OCI-M1 (cell line): ENCODE measurements at regions not wholly inside any gene's neighbourhood (a gene's known extent, or its start where the extent isn't known, plus 50 kb on each side); places are given as distances from the start of the nearest gene placed in this dataset.
"Not testable (repeated sequence)": the region's sequence is repeated elsewhere in the genome, so short reads cannot be mapped to it uniquely, and the experiment has no call there.

ENCODE experiments used
- DNase-seq: peaks from one replicate; lab custom pipeline; 2025; lab: John Stamatoyannopoulos, UW

DNA sequence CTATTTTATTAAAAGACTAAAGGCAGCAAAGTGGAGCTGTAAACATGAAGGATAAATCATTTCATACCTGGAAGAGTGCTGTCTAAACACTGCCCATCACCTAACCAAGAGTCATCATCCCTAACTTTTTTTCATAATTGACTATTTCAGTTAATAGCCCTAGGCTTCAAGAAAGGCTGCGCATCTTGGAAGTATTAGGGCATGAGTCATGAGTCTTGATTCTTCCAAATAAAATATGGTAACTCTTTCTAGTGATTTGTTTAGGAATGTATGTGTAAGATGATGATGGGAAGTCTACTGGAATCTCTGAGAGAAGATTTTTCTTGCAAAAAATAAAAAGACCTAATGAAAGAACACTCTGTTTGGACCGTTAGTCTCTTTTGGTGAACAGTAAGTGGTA, 207.7 kb upstream of the AHR start:
- no peak for DNase-seq

DNA sequence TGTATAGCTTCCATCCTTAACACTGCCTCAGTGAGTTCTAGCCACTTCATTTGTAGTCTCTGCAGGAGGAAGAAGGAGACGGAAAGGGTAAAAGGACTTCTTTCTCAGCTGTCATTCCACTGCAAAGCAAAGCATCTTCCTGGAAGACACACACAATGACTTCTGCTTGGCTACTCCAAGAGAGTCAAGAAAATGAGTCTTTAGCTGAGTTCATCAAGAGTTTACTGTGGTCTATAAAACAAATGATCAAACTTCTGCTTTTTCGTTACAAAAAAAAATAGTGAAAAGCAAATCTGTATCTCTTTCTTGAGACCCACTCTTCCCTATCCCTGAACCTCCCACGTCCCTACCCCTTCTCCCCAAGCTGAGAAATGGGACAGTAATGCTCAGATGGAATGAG, 205.0 kb upstream of the AHR start:
- DNase-seq = no peak

DNA sequence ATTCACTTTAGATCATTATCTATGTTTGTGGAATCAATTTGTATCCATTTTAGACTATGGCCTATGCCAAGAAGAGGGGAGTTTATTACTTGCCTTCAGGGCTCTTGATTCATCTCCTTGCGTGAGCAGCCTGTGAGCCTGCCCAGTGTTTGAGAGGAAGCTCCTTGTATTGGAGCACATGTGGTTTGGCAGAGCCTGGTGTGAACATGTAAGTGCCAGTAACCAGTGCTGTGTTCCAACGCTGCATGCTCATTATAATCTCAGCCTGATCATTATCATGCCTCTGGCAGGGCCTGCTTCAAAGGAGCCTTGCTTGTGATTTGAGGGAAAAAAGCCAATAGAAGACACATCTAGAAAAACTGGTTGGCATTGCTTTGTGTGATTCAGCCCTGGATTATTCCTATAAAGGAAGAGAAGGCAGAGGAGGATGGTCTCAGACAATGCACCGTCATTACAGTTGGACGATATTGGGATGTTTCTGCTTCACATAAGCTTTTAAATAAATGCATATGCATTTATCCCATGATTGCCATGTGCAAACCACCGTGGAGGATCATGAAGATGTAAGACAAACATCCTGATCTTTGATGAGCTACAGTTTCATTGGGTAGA, 203.4 kb upstream of the AHR start:
- DNase-seq = no peak

DNA sequence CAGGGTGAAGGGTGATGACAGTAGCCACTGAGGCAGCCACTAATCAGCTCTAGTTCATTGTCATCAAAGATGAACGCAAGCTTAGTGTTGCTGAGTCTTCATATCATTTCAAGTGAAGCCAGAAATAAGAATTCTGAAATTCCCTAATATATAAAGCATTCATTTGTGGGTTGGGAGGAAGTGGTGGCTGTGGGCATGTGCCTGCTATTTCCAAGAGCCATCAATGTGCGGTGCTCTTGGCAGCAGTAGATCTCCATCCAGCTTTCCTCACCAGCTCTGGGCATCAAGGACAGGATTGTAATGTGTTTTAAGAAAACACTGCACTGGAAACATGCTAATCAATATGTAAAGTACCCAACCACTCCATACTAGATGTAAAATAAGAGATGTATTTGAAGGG, 202.5 kb upstream of the AHR start:
- no peak for DNase-seq

DNA sequence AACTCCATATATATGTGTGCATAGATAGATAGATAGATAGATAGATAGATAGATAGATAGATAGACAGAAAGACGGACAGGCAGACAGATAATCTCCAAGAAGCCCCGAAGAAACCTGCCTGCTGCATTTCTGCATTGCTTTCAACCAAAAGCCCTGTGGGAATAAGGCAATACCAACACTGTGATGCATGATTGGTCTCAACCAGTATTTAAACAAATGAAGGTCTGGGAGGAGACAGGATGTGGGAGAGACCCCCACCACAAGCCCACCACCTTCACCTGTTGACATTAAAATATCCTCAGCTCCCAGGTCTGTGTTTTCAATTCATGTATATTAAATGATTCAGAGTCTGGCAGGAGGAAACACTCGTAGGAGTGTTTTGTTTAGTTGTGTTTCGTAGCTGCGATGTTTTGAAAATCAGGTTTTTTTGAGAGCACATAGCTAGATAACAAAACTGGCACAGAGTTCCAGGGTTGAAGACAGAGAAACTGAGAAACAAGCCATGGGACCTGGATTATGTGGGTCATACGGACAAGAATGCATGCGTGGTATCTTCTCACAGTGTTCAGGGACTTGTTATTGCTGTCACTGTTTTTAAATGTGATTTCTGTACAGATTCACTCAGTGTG, 200.7 kb upstream of the AHR start:
- no peak for DNase-seq

DNA sequence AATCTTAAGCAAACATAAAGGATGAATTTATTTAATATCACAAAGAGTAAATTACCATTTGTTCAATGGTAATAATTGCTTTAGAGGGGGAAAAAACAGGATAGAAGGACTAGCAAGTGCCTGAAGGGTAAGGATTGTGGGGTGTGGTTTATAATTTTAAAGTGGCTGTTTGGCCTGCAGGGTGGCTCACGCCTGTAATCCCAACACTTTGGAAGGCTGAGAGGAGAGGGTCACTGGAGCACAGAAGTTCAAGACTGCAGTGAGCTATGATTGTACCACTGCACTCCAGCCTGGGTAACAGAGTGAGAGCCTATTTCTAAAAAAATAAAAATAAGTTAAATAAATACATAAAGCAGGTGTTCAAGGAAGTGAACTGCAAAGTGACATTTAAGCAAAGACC, 199.9 kb upstream of the AHR start:
- no peak for DNase-seq

DNA sequence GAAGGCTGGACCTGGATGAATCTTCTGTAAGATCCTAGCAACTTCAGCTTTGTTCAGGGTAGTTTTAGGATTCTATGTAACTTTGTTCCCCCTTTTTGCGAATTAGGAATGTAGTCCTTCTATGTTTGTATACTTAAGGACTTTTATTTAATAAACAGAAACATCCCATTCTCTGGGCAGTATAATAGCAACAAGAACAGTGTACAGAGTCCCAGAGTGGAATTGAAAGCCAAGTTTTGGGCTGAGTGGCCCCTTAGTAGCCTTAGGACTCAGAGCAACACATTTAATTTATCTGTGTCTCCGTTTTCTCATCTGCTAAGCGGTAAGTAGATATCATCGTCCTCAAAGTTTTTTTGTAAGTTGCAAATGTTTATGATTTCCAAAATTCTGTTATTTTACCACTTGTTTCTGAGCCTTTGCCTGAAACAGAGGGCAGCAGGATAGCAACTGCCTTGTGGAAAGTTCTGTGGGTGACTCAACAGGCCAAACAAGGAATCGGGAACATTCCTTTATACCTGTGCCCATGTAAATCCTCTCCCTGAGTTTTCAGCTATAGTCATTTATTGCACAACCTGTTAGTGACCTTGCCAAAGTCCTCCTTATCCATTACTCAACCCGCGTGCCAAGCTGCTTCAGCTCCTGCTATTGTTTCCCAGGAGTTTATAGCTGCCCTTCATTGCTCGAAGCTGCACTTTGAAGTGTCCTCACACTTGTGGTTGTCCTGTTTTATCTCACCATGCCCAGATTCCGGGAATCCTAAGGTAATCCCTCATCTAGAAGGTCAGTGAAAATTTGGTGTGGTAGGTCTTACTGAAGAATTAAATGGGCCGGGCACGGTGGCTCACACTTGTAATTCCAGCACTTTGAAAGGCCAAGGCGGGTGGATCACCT, 199.1 kb upstream of the AHR start:
- DNase-seq = no peak

DNA sequence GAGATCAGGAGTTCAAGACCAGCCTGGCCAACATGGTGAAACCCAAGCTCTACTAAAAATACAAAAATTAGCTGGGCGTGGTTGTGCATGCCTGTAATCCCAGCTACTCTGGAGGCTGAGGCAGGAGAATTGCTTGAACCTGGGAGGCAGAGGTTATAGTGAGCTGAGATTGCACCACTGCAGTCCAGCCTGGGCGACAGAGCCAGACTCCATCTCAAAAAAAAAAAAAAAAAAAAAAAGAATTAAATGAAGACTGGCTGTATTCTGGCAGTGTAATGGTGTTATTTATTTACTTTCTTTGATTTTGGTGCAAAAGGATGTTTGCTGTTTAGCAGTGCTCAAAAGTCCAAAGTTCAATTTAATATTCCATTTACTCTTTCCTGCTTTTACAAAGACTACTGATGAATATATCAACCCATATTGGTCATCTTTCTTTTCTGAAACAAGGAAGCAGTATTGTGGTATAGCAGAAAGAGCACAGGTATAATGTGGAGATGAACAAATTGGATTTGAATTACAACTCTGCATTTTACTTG, 198.4 kb upstream of the AHR start:
- not testable (repeated sequence) for DNase-seq

DNA sequence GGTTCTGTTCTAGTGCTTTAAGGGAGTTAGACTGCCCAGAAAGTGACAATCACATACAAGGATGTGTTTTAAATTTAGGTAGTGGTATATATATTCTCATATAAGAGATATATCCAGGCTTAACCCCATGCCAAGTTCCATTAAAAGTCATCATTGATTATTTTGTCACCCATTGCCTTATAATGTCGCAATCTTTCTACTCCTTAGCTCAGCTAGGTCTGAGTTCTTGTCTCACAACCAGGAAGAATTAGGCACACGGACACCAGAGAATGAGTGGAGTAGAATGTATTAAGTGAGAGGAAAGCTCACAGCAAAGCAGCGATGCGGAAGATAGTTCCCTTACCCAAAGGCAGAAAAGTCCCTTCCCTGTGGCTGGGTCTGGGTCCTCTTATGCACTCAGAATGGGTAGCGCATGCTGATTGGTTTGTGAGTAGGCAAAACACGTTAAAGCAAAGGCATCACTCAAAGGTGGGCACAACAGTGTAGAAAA, 197.2 kb upstream of the AHR start:
- no peak for DNase-seq

DNA sequence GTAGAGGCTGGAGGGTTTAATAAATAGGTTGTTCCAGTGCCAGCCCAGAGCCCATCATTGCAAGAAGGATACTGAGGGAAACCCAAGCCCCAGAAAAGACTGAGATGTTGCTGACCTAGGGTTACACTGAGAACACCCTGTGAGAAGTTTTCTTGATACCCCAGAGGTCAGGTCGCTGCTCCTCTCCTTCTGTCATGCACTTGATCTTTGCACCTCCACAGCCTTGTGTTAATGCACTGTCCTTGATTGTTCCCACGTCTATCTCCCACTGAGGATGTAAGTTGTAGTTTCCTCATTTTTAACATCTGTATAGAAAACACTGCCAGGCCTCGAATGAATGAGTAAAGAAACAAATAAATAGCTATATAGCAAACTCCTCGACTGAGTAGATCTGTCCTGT, 195.3 kb upstream of the AHR start:
- no peak for DNase-seq

DNA sequence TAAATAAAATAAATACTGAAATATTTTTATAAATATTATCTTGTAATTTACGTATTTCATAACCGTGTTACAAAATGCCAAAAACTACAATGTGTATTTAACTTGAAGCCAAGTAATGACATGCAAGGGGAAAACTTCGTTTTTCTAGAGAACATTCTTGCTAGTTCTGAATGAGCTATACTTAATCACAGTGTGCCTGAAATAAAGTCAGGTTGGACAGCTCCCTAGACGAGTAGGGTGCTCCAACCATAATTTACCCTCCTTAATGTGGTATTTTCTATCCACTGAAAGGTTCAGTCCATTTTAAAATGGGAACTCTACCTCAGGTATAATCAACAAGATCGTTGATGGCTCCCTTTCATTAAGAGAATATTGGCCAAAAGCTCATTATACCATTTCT, 194.5 kb upstream of the AHR start:
- DNase-seq = no peak

DNA sequence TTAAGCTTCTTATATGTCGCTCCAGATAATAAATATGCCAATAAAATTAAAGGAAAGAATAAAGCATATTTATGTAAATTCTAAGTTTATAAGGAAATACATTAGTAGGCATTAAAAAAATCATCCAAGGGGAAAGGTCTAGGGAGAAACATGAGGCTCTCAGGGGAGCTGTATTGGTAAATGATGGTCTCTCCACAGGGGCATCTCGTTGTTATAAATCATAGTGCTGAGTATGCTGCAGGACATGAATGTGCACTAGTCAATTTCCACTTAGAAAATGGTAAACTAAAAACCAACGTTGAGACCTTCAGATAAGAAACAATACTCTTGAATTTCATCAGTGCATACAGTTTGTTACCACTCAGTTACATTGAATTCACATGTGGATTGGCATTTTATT, 194.0 kb upstream of the AHR start:
- DNase-seq = no peak

DNA sequence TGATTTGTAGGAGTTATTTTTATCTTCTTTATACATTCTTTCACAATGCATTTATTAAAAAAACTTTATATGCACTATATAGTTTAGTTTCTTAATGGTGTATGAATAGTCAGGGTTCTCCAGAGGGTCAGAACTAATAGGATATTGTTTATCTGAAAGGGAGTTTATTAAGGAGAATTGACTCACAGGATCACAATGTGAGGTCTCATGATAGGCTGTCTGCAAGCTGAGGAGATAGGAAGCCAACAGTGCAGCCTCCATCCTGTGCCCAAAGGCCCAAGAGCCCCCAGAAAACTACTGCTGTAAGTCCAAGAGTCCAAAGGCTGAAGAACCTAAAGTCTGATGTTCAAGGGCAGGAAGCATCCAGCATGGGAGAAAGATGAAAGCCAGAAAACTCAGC, 192.8 kb upstream of the AHR start:
- no peak for DNase-seq

DNA sequence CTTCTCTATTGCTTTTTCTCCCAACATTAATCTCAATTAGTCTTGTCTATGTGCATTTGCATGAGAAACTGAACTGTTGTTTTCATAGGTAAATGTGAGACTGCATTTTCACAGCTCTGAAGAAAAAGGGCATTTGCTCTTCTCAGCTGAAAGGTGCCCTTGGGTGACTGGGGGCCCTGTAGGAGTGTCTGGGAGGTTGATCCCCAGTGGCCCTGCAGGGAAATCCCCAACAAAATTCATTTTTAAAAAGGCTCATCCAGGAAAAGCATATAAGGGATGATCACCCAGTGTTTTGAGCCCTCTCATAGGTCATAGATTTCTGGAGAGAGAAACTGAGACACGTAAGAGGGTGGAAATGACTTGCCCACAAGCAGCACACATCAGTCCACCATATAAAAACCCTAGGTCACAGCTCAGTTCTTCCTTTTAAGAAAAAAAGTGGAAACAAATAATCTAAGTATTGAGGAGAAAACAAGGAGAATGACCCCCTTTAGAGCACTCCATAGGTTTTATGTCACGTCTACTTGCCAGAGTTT, 190.3 kb upstream of the AHR start:
- no peak for DNase-seq

DNA sequence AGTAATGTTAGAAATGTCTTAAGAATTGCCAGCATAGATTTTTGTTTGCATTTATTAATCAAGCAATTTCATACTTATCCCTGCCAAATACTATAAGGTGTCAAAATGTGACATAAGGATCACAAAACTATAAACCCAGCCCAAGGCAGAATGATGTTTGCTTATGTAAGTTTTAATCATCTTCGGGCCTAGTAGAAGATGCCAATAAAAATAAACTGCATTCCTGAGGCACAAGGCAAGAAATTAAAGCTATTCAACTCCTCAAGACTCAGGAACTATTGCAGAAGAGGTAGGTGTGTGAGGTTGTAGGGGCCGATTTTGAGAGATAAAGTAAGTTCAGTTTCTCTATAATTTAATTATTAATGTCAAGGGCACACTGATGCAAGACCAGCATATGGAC, 189.4 kb upstream of the AHR start:
- no peak for DNase-seq

DNA sequence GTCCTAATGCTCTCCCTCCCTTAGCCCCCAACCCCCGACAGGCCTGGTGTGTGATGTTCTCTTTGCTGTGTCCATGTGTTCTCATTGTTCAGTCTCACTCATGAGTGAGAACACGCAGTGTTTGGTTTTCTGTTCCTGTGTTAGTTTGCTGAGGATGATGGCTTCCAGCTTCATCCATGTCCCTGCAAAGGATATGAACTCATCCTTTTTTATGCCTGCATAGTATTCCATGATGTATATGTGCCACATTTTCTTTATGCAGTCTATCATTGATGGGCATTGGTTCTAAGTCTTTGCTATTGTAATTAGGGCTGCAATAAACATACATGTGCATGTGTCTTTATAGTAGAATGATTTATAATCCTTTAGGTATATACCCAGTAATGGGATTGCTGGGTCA, 184.7 kb upstream of the AHR start:
- not testable (repeated sequence) for DNase-seq

DNA sequence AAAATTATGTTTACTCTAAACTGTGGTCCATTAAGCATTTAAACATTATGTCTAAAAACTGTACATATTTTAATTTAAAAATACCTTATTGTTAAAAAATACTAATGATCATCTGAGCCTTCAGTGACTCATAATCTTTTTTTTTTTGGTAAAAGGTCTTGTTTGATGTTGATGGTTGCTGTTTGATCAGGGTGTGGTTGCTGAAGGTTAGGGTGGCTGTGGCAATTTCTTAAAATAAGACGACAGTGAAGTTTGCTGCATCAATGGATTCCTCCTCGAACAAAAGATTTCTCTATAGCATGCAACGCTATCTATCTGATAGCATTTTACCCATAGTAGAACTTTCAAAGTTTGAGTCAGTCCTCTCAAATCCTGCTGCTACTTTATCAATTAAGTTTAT, 180.0 kb upstream of the AHR start:
- DNase-seq = no peak

DNA sequence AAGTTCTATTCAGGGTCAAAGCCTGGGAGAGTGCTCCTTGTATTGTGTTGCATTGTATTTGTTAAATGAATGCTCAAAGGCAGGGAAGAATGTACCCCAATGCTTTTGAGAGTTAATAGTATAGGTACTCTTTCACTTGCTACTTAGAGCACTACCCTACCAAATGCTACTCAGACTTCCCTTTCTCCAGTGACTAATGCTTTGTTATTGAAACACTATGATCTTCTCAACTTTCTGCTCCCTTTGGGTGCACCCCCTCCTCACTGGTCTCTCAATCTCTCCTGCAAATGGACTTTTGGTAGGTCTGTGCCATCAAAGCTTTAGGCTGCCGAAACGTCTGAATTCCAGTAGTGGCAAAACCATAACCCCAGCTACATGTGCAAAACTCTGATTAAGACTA, 177.7 kb upstream of the AHR start:
- DNase-seq = no peak

DNA sequence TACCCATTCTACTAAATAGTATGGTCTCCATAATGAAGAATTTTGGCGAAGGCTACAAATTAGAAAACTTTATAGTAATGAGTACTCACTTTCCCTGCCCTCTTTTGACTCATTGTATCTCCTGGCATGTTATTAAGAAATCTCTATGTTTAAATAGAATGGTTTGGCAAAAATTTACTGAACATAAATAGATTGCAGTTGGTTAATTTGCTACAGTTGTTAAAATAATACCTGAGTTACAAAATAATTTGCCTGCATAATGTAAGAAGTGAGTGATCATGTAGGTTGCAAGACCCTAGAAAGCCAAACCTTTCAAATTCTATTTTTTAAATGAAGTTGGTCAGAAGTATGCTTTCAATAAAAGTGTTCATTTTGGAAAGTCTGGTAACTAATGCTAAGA, 176.8 kb upstream of the AHR start:
- no peak for DNase-seq

DNA sequence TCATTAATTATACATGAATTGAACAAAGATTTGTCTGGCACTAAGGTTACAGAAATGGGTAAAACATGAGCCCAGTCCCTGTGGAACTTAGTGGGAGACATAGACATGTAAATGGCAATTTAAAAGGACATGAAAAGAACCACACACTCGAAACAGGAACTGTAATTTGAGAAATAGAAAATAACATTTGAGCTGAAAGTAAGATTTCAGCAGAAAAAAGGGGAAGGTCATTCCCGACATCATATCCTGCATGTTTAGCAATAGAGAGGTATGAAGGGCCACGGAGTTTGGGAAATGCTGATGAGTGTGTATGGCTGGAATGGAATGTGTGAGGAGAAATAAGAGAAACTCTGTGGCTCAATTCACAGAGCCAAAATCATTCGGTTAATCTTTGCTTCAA, 175.4 kb upstream of the AHR start:
- peak; percentile 58 for DNase-seq

DNA sequence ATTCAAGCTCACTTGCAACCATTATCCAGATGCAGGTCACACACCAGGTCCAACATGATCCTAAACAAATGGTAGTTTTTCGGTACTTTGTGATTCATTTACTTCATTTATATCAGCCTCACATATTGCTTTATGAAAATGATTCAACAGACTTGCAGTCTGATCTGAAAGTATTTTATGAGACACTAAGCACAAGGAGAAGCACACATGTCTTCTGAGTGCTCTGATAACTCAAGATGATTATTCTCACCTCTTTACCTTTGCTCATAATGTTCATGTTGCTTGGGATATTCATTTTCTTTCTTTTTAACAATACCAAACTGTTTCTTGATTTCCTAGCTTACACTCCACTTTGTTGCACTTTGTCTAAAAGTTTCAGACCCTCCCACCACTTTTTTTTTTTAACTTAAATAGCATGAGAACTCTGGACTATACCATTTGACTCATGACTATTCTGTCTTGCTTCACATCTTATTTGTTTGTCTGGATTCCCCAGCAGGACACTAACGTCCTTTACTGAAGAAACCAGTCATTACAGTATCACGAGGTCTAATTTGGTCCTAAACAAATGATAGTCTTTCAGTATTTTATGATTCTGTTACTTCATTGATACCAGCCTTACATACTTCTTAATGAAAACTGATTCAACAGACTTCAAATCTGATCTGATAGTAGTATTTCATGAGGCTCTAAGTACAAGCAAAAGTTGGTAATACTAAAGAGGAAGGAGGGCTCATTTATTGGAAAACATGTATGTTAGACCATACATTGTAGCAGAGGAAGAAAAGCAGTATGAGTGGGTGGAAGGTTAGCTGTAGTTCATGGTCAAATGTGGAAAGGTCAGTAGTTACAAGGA, 171.8 kb upstream of the AHR start:
- DNase-seq = no peak

DNA sequence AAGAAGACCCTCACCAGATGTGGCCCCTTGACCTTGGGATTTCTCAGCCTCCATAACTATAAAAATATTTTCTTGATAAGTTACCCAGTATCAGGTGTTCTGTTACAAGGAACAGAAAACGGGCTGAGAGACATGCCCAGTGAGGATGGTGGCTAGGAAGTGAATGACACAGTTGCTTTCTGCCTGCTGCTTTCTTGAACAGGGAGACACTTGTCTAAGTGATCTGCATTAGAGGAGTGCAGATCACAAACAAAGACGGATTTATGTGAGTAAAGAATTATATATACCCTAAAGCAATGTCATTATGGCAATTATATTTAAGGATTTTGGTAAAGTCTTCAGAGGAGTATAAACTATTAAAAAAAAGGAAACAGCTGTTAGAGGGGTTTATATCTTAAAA, 169.2 kb upstream of the AHR start:
- DNase-seq = no peak
